GM19328 (cell line): ENCODE measurements at regions not wholly inside any gene's neighbourhood (a gene's known extent, or its start where the extent isn't known, plus 50 kb on each side); places are given as distances from the start of the nearest gene placed in this dataset.

ENCODE experiments used
- ATAC-seq: cut with Tn5 transposase; IDR thresholded peaks from one replicate; pipeline ENCODE4 v1.9.1; 2021; ENCODE audit warnings: mild to moderate bottlenecking, moderate library complexity; ENCODE audit not compliant: unreplicated experiment

- no peak for ATAC-seq
Measured at GRCh38 chr6:28764761-28765282, 159.0 kb downstream of the TRIM27 start.

GRCh38 chr6:28765978-28766351 is 157.8 kb downstream of the TRIM27 start:
- no peak for ATAC-seq

DNA sequence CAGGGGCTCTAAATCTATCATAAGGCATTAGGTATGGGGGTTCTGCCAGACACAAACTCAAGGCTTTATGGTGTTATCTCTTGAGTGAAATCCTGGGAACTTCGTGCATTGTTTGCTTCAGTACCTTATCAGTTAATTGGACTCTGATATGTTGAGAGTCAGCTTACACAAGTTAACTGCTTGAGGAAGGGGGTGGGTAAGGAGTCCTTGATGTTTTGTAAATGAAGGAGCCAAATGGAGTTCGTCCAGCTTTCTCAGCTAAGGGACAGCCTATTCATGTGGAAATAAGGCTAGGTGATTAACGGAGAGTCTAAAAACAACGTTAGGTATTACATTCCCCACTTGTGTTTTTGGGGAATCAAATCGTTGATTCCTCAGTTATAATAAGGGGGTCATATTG is 157.4 kb downstream of the TRIM27 start:
- no peak for ATAC-seq

DNA sequence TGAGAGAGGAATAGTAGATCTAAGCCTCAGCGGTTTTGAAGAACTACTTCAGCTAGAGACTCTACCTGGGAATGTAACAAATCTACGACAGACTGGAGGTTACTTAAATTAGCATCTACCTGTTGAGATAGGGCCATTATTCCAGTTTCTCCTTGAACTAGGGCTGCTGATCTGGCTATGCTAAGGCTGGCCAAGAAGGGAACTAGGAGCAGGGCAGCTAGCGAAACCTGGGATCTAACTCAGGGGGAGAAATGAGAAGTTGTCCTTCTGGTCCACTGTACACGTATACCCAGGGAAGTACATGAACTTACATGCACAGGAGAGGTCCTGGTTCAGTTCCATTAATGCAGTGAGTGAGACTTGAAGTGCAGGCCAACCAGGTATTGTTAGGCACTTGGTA is 156.7 kb downstream of the TRIM27 start:
- no peak for ATAC-seq

- ATAC-seq = no peak
Measured at GRCh38 chr6:28767691-28768090, 156.1 kb downstream of the TRIM27 start.

GRCh38 chr6:28768187-28768913 is 155.4 kb downstream of the TRIM27 start:
- ATAC-seq = no peak

- ATAC-seq = no peak
Measured at GRCh38 chr6:28769626-28770402, 154.0 kb downstream of the TRIM27 start.

DNA sequence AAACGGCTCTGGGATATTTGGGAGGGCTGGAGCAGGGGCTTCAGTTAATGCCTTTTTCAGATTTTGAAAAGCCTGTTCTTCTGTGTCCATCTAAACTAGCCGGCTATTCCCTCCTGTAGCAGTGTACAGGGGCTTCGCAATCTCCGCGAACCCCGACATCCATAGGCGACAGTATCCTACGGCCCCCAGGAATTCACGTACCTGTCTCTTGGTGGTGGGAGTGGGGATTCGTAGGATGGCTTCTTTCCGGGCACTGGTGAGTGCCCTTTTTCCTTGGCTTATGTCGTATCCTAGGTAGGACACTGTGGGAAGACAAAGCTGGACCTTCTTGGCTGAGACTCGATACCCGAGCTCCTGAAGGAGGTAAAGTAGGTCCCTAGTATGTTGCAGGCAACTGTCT is 153.1 kb downstream of the TRIM27 start:
- ATAC-seq = no peak

DNA sequence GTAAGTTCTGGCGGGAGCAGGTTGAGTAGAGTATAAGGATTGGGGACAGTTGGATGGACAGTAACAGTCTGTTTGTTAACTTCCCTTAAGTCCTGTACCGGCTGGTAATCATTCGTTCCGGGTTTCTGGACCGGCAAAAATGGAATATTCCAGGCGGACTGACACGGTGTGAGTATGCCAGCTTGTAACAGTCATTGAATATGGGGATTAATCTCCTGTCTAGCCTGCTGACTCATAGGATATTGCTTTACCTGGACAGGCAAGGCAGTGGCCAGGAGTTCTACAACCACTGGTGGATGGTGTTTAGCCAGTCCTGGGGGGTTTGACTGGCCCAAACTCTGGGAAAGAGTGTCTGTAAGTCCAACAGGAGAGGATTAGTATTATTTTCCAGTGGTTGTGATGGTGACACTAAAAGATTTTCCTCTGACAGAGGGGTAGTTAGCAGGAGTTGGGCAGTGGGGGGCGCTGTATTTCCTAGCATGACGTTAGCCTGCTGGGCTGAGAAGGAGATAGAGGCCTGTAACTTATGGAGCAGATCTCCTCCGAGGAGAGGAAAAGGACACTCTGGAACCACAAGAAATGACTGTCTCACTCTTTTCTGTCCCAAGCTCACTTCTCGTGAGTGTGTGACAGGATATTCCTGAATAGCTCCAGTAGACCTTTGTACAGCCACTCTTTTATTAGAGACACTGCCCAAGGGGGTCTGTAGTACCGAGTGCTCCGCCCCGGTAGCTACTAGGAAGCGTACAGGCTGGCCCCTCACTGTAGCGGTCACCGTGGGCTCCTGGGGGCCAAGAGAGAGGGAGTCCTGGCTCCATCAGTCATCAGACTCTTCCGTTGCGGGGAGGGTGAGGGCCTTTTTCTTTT is 152.2 kb downstream of the TRIM27 start:
- no peak for ATAC-seq

DNA sequence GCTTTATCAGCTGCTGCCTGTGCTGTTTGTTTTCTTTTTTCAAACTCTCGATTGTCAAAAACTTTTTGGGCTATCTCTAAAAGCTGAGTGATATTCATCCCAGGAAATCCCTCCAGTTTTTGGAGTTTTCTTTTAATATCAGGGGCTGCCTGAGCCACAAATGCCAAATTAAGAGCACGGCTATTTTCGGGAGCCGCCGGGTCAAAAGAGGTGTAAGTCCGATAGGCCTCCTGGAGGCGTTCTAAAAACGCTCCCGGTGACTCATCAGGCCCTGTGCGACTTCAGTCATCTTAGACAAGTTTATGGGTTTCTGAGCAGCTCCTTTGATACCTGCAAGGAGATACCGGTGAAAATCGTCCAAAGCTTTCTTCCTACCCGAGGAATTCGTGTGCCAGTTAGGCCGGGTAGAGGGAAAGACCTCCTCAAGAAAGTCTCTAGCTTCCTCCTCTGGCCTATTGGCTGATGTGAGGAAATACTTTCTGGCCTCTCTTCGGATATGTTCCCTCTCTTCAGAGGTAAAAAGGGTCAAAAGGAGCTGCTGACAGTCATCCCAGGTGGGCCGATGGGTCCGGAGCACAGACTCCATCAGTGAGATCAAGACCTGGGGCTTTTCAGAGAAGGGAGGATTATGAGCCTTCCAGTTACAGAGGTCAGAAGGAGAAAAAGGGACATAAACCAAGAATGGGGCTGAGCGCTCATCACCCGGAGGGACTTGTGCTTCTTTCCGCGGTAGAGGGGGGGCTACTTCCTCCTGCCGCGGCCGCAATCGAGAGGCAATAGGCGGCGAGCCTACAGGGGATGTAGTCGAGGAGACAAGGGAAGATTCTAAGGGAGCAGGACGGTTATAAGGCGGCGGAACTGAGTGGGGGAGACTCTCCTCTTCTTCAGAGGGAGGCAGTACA is 151.1 kb downstream of the TRIM27 start:
- ATAC-seq = no peak

DNA sequence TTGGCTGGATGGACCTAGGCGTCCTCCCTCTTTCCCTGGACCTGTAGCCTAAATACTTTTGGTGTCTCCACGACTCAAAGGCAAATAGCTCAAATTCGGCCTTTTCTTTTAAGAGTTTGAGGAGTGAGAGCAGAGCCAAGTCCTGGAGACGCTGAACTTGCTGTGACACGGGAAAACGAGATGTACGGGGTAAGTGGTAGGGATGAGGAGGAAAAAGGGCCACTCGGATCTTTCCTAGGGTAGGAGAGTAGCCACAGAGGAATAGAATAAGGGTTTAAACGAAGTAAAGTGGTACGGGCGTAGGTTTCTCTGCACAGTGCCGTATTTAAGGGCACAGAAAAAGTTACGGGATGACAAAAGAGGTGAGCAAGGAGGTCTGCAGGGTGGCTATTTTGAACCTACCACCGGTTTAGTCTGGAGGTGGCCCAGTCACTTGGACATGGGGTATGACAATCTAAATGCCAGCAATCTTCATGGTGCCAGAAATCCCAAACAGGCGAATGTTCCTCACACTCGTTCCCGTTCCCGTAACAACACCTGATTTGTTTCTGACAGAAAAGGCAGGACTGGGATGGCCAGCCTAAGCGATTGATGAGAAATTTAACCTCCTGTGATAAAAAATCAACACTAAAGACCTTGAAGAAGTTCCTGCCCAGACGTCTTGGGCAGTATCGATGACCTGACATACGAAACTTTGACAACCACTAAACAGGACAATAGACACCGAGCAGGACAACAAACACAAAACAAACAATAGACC is 149.3 kb downstream of the TRIM27 start:
- ATAC-seq = no peak

DNA sequence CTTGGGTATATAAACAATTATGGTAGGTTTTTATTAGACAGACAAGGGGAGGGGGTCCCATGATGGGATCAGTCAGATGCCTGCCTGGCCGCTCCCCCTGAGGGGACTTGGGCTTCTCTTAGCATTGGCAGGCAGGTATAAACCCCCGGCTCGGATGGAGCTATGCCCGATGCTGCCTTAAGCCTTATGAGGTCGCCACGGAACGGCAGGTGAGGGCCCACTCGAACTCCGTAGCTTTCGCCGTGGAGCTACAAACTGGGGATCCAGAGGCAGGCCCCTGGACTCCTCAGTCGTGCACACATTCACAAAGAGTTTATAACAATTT is 148.8 kb downstream of the TRIM27 start:
- ATAC-seq = no peak

- no peak for ATAC-seq
Measured at GRCh38 chr6:28775405-28776129, 148.2 kb downstream of the TRIM27 start.

GRCh38 chr6:28776269-28777146 is 147.3 kb downstream of the TRIM27 start:
- ATAC-seq = no peak

DNA sequence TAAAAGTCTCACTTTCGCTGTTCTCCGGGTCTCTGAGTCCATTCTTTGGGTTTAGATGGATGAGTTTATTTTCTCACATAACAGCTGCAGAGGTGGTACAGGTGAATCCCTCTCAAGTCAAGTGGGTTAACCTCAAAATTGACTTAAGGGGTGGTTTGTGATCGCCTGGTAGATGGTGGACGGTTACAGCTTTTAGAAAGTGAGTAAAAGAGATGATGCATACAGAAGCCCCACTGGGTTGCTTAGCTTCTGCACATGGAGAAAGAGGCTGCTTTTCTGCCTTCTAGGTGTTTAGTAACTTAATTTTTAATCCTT is 146.7 kb downstream of the TRIM27 start:
- no peak for ATAC-seq

DNA sequence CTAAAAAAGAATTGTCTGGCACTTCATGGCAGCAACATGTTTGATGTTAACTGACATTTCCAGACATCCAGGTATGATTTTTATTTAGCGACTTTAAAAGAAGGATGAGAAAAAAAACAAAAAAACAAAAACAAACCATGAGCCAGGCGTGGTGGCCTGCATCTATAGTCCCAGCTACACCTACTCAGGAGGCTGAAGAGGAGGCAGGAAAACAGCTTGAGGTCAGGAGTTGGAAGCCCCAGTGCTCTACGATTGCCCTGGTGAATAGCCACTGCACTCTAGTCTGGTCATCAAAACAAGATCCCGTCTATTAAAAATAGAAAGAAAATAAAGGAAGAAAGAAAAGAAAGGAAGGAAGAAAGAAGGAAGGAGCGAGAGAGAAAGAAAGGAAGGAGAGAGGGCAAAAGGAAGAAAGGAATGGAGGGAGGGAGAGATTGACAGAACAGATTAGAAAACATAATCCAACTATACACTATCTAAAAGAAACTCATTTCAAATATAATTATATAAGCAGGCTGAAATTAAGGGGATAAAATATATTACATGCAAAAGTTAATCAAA is 141.6 kb downstream of the TRIM27 start:
- ATAC-seq = no peak

DNA sequence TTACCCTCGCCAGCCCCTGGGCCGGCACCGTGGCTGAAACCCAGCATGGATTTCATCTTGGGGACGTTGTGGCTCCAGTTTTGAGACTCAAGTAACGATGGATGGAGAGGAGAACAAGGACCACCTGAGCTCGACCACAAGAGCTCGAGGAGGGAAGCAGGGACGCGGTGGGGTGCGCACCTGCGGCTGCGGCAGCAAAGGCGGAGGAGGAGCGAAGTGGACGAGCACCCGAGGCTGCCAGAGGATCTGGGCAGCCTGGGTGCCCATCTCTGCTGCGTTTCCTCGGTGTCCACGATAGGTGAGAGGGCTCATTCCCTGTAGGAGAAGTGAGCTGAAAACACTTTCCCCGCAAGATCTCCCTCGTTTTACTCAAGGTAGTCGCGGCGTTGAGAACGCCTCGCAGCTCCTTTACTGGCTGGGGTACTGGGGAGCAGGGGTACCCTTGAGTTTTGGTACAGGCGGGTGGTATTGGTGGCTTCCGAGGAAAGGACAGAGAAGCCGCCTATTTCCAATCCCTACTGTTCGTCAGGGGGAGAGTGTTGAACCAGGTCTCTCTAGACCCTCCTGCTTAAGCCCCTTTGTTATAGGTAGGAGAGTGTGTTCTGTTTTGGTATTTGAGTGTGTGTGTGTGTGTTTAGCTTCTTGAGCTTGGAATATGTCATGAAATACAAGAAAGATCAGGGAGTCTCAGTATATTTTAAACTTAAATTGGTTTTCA is 137.7 kb downstream of the TRIM27 start:
- ATAC-seq = no peak
